Left lung (tissue), 4 donors: ENCODE measurements at regions not wholly inside any gene's neighbourhood (a gene's known extent, or its start where the extent isn't known, plus 50 kb on each side); places are given as distances from the start of the nearest gene placed in this dataset.

Source experiments
- ATAC-seq: fragments of 200-7000 bp; cut with Tn5 transposase; one replicate; pipeline ENCODE4 v1.9.1; 2020; ENCODE audit warnings: moderate library complexity
- DNase-seq, 4 donors: peaks; one replicate each; pipeline ENCODE4 v3.0.0-alpha.2; 2013 to 2020
- H3K27ac ChIP-seq, 2 donors: fragments of 200-600 bp; sonication (generic) in 1 of 2; one replicate each; pipeline versions ENCODE4 v1.5.0 to v1.8.0; 2020 to 2021
- H3K27me3 ChIP-seq, 2 donors: fragments of 200-600 bp; sonication (generic) in 1 of 2; one replicate each; pipeline versions ENCODE4 v1.5.0 to v1.8.0; 2020 to 2021
- H3K36me3 ChIP-seq, 2 donors: fragments of 200-600 bp; sonication (generic) in 1 of 2; one replicate each; pipeline versions ENCODE4 v1.5.0 to v1.8.0; 2020 to 2021
- H3K4me1 ChIP-seq, 2 donors: fragments of 200-600 bp; one replicate each; pipeline ENCODE4 v1.8.0; 2021
- H3K4me3 ChIP-seq, 2 donors: fragments of 200-600 bp; sonication (generic) in 1 of 2; one replicate each; pipeline versions ENCODE4 v1.5.0 to v1.8.0; 2020 to 2021; ENCODE audit warnings: mild to moderate bottlenecking in 1 of 2
- H3K9me3 ChIP-seq, 2 donors: fragments of 200-600 bp; sonication (generic) in 1 of 2; one replicate each; pipeline versions ENCODE4 v1.5.0 to v1.8.0; 2020 to 2021
- CTCF ChIP-seq, 2 donors: fragments of 200-600 bp; sonication (generic) in 1 of 2; IDR thresholded peaks; one replicate each; pipeline versions ENCODE4 v1.5.0 to v1.8.0; 2021; ENCODE audit warnings: antibody characterized with exemption in 2 of 2
- intact Hi-C, 2 donors: fragments of 100-400 bp; cut with DNase I; formaldehyde crosslinking; loops; one replicate each; pipeline versions ENCODE4 v1.11.2 to v1.14.2; 2022
- donor health status: DM: no; HTN: yes; CAD: no.
- donor health status: DM: no; HTN: no; CAD: no.

GRCh38 chr11:15774388-15774939 lies 581.9 kb downstream of the SOX6 start:
- intact Hi-C loops, result no loop called here
- ATAC-seq (no peak), DNase-seq (peak in 2 of 4 donors; percentile 53 to 64)
- Histone ChIP-seq H3K36me3 (no peaks in the 10 kb centered on the region), H3K4me3 (no peak overlapping the region), H3K4me1 (no peaks in the 10 kb centered on the region), H3K27ac (peak overlapping the region in 1 of 2 donors; percentile 27), H3K27me3 (no peaks in the 10 kb centered on the region), H3K9me3 (no peaks in the 10 kb centered on the region)
- no peak for TF ChIP-seq CTCF (IDR thresholded peaks at IDR 0.05)

GRCh38 chr11:15775015-15775541 lies 581.3 kb downstream of the SOX6 start:
- peak; percentile 26 for ATAC-seq
- H3K36me3 ChIP-seq, result no peaks in the 10 kb centered on the region
- no peak for TF ChIP-seq CTCF (IDR thresholded peaks at IDR 0.05)
- no peak overlapping the region for H3K4me3 ChIP-seq
- intact Hi-C loops, result no loop called here
- peak overlapping the region in 1 of 2 donors; percentile 27 for H3K27ac ChIP-seq
- no peaks in the 10 kb centered on the region for H3K4me1 ChIP-seq
- no peaks in the 10 kb centered on the region for H3K27me3 ChIP-seq
- no peaks in the 10 kb centered on the region for H3K9me3 ChIP-seq
- DNase-seq, result peak in 2 of 4 donors; percentile 39 to 55

GRCh38 chr11:15775797-15776196 lies 580.5 kb downstream of the SOX6 start:
- Histone ChIP-seq H3K9me3 (no peaks in the 10 kb centered on the region), H3K27ac (no peak overlapping the region), H3K4me1 (no peaks in the 10 kb centered on the region), H3K36me3 (no peaks in the 10 kb centered on the region), H3K4me3 (no peak overlapping the region), H3K27me3 (no peaks in the 10 kb centered on the region)
- intact Hi-C loops, result no loop called here
- no peak for ATAC-seq
- TF ChIP-seq CTCF (IDR thresholded peaks at IDR 0.05), result no peak
- no peak for DNase-seq

GRCh38 chr11:15776366-15776765 lies 580.0 kb downstream of the SOX6 start:
- Histone ChIP-seq H3K4me1 (no peaks in the 10 kb centered on the region), H3K9me3 (no peaks in the 10 kb centered on the region), H3K27ac (no peak overlapping the region), H3K36me3 (no peaks in the 10 kb centered on the region), H3K4me3 (no peak overlapping the region), H3K27me3 (no peaks in the 10 kb centered on the region)
- ATAC-seq (no peak), DNase-seq (no peak)
- TF ChIP-seq CTCF (IDR thresholded peaks at IDR 0.05), result no peak
- intact Hi-C loops, result no loop called here

- Histone ChIP-seq H3K9me3 (no peaks in the 10 kb centered on the region), H3K27me3 (no peaks in the 10 kb centered on the region), H3K4me3 (no peak overlapping the region), H3K4me1 (no peaks in the 10 kb centered on the region), H3K27ac (no peak overlapping the region), H3K36me3 (no peaks in the 10 kb centered on the region)
- ATAC-seq (no peak), DNase-seq (no peak)
- no peak for TF ChIP-seq CTCF (IDR thresholded peaks at IDR 0.05)
- intact Hi-C loops, result no loop called here
Measured at GRCh38 chr11:15779518-15779917, 576.8 kb downstream of the SOX6 start.
